Panc1 (cell line): ENCODE measurements at regions not wholly inside any gene's neighbourhood (a gene's known extent, or its start where the extent isn't known, plus 50 kb on each side); places are given as distances from the start of the nearest gene placed in this dataset.
"Not testable (repeated sequence)": the region's sequence is repeated elsewhere in the genome, so short reads cannot be mapped to it uniquely, and the experiment has no call there.

Source experiments
- ATAC-seq: fragments of 200-7000 bp; cut with Tn5 transposase; 2 replicates; pipeline ENCODE4 v1.9.1; 2020; ENCODE audit warnings: mild to moderate bottlenecking, moderate library complexity
- BruUV-seq: library from RNA; stranded (reverse); fragments of 400-500 nt; replicated peaks from 2 replicates; lab custom pipeline; 2021; lab: Mats Ljungman, UMichigan
- CTCF ChIA-PET: fragments of 300-600 bp; sonication (Branson Sonifier 250); formaldehyde crosslinking; loops from one replicate; lab custom pipeline; 2022; ENCODE audit warnings: antibody characterized with exemption; lab: Charles Lee
- POLR2A ChIA-PET: fragments of 300-600 bp; sonication (Branson Sonifier 250); formaldehyde crosslinking; loops from one replicate; lab custom pipeline; 2022; ENCODE audit warnings: antibody characterized with exemption; lab: Charles Lee
- DNase-seq: peaks from one replicate; pipeline ENCODE4 v3.0.0-alpha.2; 2010; ENCODE audit warnings: low read depth, low spot score
- H3K27ac ChIP-seq: 2 replicates; pipeline ENCODE4 v1.5.1; 2011; ENCODE audit warnings: mild to moderate bottlenecking, low read length, inconsistent platforms
- H3K27me3 ChIP-seq: fragments of 200-500 bp; sonication (Bioruptor generic); 2 replicates; pipeline ENCODE4 v1.6.0; 2014; ENCODE audit warnings: low read length, inconsistent platforms; ENCODE audit not compliant: control insufficient read depth, insufficient read depth
- H3K36me3 ChIP-seq: fragments of 200-500 bp; sonication (Bioruptor generic); 2 replicates; pipeline ENCODE4 v1.5.1; 2014; ENCODE audit warnings: inconsistent platforms, mild to moderate bottlenecking, low read length, moderate library complexity; ENCODE audit not compliant: control insufficient read depth, insufficient read depth
- H3K4me1 ChIP-seq: 2 replicates; pipeline ENCODE4 v1.5.1; 2011; ENCODE audit warnings: inconsistent platforms, mild to moderate bottlenecking, low read length, moderate library complexity; ENCODE audit not compliant: control insufficient read depth, insufficient read depth
- H3K4me3 ChIP-seq, 2 experiments: 2 replicates each; pipeline ENCODE4 v1.5.1; 2011 to 2012; ENCODE audit warnings: low read depth in 2 of 2, low read length in 2 of 2, mild to moderate bottlenecking in 2 of 2, inconsistent platforms in 1 of 2, moderate library complexity in 1 of 2
- H3K9me3 ChIP-seq: fragments of 200-500 bp; sonication (Bioruptor generic); 2 replicates; pipeline ENCODE4 v1.5.1; 2014; ENCODE audit warnings: low read depth, mild to moderate bottlenecking, inconsistent platforms, low read length, moderate library complexity; ENCODE audit not compliant: control insufficient read depth, insufficient read depth
- CTCF ChIP-seq: fragments of 450-650 bp; IDR thresholded peaks from 2 replicates; pipeline ENCODE4 v1.5.1; 2017; ENCODE audit warnings: mild to moderate bottlenecking
- POLR2AphosphoS5 ChIP-seq: IDR thresholded peaks from 2 replicates; pipeline ENCODE4 v1.6.1; 2012; ENCODE audit warnings: mild to moderate bottlenecking, low read depth, low read length, moderate library complexity
- REST ChIP-seq, 2 experiments: IDR thresholded peaks; 2 replicates each; pipeline ENCODE4 v1.6.1; 2011 to 2012; ENCODE audit warnings: low read depth in 2 of 2, control low read depth in 1 of 2, low read length in 1 of 2, mild to moderate bottlenecking in 1 of 2, moderate library complexity in 1 of 2; ENCODE audit not compliant: insufficient read depth in 1 of 2
- SIN3A ChIP-seq: IDR thresholded peaks from 2 replicates; pipeline ENCODE4 v1.6.1; 2012; ENCODE audit warnings: low read depth, mild to moderate bottlenecking, low read length, moderate library complexity, borderline replicate concordance; ENCODE audit not compliant: insufficient read depth
- TCF7L2 ChIP-seq: IDR thresholded peaks from 2 replicates; pipeline ENCODE4 v1.6.1; 2011; ENCODE audit warnings: mild to moderate bottlenecking, low read depth, low read length, inconsistent platforms
- in situ Hi-C: cut with HindIII; loops from 2 replicates; pipeline ENCODE4 v1.10.0; 2016; ENCODE audit warnings: low sequenced_read_pairs, low pct_unique_long_range_greater_than_20kb
- intact Hi-C: fragments of 100-400 bp; cut with micrococcal nuclease; formaldehyde crosslinking; loops from one replicate; pipeline ENCODE4 v1.10.0; 2022; ENCODE audit not compliant: unreplicated experiment

GRCh38 chr4:186871856-186872255 lies 148.2 kb upstream of the FAT1 start:
- 0 out of 2 replicates have a peak, but pooled peaks cover 2% of the 10 kb centered on the region for H3K9me3 ChIP-seq
- no peak overlapping the region for H3K27ac ChIP-seq
- ATAC-seq (no peak), DNase-seq (no peak)
- no peaks in the 10 kb centered on the region for H3K36me3 ChIP-seq
- intact Hi-C loops (no loop called here), in situ Hi-C loops (no loop called here)
- POLR2A ChIA-PET = no interaction called here
- BruUV-seq = no TSS peak
- no peak overlapping the region for H3K4me3 ChIP-seq
- TF ChIP-seq SIN3A (no peak), POLR2AphosphoS5 (no peak), CTCF (no peak), TCF7L2 (no peak), REST (IDR thresholded peaks at IDR 0.05; ENCODE audit: insufficient read depth in 1 of 2, low read depth in 2 of 2, low read length in 1 of 2) (no peak)
- no peaks in the 10 kb centered on the region for H3K27me3 ChIP-seq
- CTCF ChIA-PET = no interaction called here
- H3K4me1 ChIP-seq = no peaks in the 10 kb centered on the region

GRCh38 chr4:186873095-186873494 lies 149.4 kb upstream of the FAT1 start:
- ATAC-seq, in situ Hi-C loops, intact Hi-C loops, H3K4me3 ChIP-seq, BruUV-seq, CTCF ChIA-PET, DNase-seq, H3K27ac ChIP-seq, H3K4me1 ChIP-seq, H3K36me3 ChIP-seq, POLR2A ChIA-PET, H3K9me3 ChIP-seq, H3K27me3 ChIP-seq: not testable (repeated sequence)

- ChIA-PET POLR2A (interaction anchor here (0.7 kb wide), 1 partner anchor 14 kb away, joined by 3 read pairs; no protein-coding TSS in a partner anchor), CTCF (interaction anchor here (0.7 kb wide), 1 partner anchor 1970 kb away, joined by 4 read pairs; no protein-coding TSS in a partner anchor)
- 0 out of 2 replicates have a peak, but pooled peaks cover 2% of the 10 kb centered on the region for H3K9me3 ChIP-seq
- TF ChIP-seq CTCF (no peak), POLR2AphosphoS5 (no peak), TCF7L2 (no peak), SIN3A (no peak), REST (IDR thresholded peaks at IDR 0.05; ENCODE audit: insufficient read depth in 1 of 2, low read depth in 2 of 2, low read length in 1 of 2) (no peak)
- intact Hi-C loops = no loop called here
- H3K27ac ChIP-seq = no peak overlapping the region
- no peaks in the 10 kb centered on the region for H3K4me1 ChIP-seq
- BruUV-seq = no TSS peak
- H3K4me3 ChIP-seq = no peak overlapping the region
- no peak for ATAC-seq
- no peaks in the 10 kb centered on the region for H3K36me3 ChIP-seq
- no peaks in the 10 kb centered on the region for H3K27me3 ChIP-seq
- DNase-seq = no peak
- in situ Hi-C loops = no loop called here
Observed at GRCh38 chr4:186875476-186875875, 151.8 kb upstream of the FAT1 start.
